Right renal pelvis (tissue), 4 donors: ENCODE measurements at regions not wholly inside any gene's neighbourhood (a gene's known extent, or its start where the extent isn't known, plus 50 kb on each side); places are given as distances from the start of the nearest gene placed in this dataset.

Source experiments
- DNase-seq, 4 donors: peaks; one replicate each; pipeline ENCODE4 v3.0.0-alpha.2; 2013; ENCODE audit warnings: low read depth in 4 of 4, low spot score in 3 of 4, missing footprints in 1 of 4

DNA sequence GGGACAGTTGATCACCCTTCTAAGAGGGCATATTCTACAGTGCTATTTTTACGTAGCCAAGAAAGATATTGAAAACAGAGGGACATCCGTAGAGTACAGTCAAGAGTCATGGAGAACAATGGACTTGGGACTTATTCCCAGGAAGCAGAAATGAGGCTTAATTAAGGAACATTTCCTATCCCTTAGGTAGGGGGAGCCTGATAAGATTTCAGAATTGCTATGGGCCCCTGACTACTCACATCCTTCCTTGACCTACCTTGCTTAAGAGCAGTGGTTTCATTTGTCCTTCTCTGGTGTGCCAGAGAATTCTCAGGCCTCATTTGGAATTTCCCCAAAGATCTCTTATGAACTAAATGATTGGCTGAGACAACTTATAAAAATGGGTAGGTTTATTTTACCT lies 189.5 kb upstream of the DTNBP1 start:
- no peak for DNase-seq

DNA sequence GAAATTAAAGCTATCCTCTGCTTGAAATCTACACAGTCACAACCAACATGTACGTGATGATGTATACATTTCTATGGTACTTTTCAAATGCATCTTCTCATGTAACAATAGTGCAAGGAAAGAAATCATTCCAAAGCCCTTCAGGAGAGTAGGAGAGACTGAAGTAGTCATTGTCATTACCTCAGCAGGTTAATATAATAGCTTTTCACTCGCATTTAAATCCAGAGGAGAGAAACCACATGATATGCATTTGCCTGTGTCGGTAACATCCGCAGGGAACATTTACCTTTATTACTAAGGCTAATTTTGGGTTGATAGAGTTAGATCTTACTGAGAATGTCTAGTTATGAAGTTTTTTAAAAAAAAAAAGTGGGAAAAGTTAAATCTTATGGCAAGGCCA lies 186.6 kb upstream of the DTNBP1 start:
- DNase-seq = no peak

GRCh38 chr6:15845492-15845891 lies 182.7 kb upstream of the DTNBP1 start:
- DNase-seq = peak in 2 of 4 donors; percentile 15 to 16

DNA sequence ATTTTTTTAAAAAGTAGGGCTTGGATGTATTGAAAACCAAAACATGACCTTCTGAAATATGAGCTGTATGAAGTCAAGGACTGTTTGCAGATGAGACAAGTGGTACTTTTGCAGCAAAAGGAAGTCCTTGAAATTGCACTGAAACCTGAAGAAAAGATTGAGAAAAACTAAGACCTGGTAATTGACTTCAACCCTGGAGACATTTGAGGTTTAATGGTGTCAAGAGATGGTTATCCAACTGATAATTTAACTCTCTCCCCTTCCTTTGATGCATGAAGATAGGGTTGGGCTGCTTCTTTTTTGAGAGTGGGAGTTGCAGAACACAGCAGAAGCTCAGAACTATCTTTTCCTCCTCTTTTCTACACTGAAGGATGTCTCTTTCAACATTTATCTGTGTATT lies 180.9 kb upstream of the DTNBP1 start:
- DNase-seq = no peak

DNA sequence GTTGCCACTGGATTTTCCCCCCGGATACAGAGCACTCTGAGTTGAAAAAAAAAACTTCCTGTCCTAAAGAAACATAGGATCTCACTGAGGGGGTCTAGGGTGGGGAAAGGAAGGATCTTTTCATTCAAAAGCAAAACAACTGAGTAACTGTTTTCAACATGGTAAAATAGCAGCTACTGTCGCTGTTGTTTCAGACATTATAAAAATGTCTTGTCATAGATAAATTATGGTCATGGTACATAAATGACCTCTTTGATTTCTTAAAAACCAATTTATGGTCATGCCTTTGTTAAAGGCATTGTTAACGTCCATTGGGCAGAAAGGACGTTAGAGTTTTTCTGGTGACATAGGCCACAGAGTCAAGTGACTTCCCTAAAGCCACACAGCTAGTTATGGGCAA lies 180.4 kb upstream of the DTNBP1 start:
- no peak for DNase-seq

DNA sequence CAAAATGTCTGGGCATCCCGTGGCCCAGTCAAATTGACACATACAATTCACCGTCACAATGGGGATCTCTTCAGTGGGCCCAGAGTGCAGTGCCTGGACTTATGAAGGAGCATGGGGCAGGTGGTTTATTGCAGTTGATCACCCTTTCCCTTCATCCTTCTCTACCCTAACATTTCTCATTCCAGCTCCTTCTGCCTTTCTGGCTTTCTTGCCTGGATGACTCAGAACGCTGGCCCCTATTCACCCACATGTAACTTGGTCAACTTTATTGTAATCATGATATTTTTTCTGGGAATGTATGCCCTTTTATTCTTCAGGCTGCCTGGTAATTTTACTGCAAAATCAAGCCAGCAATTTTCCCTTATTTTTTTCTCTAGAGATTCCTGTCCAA lies 179.9 kb upstream of the DTNBP1 start:
- no peak for DNase-seq

DNA sequence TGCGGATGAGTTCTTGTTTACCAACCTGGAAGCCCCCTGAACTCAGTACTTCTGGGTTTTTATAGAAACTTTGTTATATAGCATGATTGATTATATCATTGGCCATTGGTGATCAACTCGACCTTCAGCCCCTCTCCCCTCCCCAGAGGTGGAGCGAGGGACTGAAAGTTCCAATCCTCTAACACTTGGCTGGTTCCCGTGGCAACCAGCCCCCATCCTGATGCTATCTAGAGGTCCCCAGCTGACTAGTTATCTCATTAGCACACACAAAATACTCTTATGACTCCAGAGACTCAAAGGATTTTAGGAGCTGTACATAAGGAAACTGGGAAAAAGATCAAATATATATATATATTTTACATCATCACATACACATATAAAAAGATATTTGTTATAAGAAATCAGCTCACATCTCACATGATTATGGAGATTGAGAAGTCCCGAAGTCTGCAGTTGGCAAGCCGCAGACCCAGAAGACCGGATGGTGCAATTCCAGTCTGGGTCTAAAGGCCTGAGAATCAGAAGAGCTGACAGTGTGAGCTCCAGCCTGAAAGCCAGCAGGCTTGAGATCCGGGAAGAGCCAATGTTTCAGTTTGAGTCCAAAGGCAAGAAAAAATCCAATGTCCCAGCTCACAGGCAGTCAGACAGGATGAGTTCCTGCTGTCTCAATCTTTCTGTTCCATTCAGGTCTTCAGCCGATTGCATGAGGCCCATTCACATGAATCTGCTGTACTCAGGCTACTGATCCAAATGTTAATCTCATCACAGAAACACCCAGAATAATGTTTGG lies 179.3 kb upstream of the DTNBP1 start:
- DNase-seq = no peak

GRCh38 chr6:15839969-15840541 lies 177.2 kb upstream of the DTNBP1 start:
- no peak for DNase-seq

GRCh38 chr6:15837205-15837604 lies 174.4 kb upstream of the DTNBP1 start:
- DNase-seq = no peak

- no peak for DNase-seq
Observed at GRCh38 chr6:15832841-15833240, 170.0 kb upstream of the DTNBP1 start.

DNA sequence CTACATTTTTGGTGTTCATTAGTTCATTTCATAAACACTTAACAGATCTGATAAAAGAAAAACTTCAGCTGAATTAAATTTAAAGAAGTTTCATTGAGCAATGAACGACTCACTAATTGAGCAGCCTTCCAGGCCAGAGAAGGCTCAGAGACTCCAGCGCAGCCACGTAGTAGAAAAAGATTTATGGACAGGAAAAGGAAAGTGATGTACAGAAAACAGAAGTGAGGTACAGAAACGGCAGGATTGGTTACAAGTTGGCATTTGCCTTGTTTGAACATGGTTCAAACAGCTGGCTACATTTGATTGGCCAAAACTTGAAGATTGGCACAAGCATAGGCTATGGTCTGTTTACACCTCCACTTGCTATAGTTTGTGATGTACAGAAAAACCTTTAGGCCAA lies 166.3 kb upstream of the DTNBP1 start:
- DNase-seq = no peak

DNA sequence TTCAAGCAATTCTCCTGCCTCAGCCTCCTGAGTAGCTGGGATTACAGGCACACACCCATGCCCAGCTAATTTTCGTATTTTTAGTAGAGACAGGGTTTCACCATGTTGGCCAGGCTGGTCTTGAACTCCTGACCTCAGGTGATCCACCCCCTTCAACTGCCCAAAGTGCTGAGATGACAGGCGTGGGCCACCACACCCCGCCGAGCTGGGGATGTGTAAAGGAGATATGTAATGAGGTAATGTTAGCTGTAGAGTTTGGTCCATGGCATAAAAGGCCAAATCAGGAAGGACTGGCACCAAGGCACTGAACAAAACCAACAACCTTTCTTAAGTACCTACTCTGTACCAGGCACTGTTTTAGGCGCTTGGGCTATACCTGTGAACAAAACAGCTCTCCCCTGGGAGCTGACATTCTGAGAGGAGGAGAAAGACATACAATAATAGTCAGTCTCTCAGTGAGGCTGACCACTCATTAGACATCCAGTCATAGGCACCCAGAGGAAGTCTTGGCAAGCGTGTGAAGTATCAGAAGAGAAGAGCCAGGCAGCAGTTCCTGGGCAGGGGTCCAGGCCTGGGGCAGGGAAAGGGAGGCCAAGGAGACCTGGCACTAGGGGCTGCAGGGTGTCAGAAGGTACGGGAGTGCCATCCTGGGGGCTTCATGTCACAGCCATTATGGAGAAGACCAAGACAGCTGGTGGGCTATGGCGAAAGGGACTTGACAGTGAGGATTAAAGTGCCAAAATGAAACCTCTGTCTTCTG lies 164.8 kb upstream of the DTNBP1 start:
- DNase-seq = no peak

DNA sequence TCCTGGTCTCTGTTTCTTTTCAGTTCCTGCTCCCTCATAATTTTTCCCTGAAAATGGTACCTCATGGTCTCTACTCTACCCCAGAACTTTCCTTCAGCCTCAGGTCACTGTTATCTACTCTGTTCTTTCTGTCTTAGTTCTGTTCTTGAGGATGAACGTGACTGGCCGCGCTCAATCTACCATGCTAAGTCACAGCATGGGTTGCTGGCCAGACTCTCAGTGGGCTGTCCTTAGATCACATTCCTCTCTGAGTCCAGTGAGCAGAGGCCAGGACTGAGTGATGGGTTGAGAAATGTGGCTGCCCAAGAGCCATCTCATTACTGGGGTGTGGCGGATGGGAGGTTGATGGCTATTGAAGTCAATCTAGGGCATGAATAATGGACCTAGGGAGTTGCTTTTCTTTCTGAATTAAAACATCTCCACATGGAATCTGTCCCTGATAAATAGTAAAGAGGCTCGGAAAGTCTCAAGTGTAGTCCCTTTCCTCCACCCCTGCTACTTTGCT lies 164.0 kb upstream of the DTNBP1 start:
- no peak for DNase-seq

DNA sequence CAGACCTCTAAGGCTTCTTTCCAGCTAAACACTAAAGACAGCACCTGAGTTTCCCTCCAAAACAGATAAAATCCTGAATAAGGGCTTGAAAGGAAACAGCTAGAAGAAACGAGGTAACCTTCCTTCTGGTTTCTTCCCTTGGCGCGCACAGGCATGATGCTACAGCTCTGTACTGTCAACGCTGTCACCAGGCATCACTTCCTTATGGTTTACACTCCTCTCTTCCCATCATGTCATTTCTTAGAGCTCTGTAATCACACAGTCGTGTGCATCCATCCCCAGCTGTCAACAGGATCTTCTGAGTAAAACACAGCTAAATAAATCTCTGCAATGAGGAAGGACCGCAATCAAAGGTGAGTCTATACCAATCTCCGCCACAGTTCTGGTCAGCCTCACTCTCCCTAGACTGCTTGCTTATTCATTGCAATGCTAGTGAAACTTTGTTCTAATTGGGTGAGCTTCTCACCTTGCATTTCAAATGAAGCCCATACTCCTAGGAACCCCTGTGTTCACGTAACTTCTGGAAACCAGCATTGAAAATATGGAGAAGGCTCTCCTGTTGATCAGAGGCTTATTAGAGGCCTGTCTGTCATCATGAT lies 162.6 kb upstream of the DTNBP1 start:
- DNase-seq = no peak

GRCh38 chr6:15824811-15825210 lies 162.0 kb upstream of the DTNBP1 start:
- no peak for DNase-seq

- no peak for DNase-seq
Observed at GRCh38 chr6:15823838-15824414, 161.1 kb upstream of the DTNBP1 start.

DNA sequence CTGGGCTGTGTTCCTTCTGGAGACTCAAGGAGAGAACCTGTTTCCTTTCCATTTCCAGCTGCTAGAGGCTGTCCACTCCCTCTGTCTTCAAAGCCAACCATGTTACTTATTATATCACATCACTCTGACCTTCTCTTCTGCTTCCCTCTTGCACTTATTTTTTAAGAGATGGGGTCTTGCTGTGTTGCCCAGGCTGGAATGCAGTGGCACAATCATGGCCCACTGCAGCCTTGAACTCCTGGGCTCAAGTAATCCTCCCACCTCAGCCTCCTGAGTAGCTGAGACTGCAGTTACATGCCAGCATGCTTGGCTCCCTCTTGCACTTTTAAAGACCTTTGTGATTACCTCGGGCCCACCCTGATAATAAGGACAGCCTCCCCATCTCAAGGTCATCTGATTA lies 160.0 kb upstream of the DTNBP1 start:
- no peak for DNase-seq

GRCh38 chr6:15819841-15820240 lies 157.0 kb upstream of the DTNBP1 start:
- DNase-seq = no peak

DNA sequence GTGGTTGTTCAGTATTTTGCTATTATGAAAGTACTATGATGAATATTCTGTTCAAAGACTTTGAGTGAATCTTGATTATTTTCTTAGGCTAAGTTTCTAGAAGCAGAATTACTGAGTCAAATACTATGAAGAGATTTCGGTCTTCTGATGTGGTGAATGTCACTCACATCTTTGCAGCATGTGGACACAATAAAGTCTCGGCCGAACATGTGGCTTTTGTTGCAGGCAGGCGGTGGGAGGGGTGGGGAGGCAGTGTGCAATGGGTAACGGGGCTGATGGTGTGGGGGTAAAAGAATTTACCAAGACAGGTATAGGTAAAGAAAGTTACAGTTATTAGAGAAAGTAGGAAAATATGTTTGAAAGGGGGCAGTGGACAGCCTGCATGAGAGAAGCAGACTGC lies 156.4 kb upstream of the DTNBP1 start:
- DNase-seq = no peak

DNA sequence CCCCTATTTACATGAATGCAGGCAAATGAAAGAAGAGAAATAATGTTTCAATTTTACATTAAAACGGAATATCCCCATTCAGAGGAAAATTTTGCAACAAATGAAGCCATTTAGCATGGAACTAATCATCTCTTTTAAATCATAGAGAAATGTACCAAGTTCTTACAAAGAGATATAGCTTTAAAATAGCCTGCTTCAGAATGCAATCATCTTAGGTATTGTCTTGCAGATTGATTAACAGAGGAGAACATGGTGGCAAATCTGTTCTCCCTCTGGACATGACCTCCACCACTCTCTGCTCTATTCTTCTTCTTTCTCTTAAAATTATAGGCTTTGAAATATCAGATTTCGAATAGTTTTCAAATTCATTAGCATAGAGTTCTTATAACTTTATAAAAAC lies 155.7 kb upstream of the DTNBP1 start:
- DNase-seq = no peak

DNA sequence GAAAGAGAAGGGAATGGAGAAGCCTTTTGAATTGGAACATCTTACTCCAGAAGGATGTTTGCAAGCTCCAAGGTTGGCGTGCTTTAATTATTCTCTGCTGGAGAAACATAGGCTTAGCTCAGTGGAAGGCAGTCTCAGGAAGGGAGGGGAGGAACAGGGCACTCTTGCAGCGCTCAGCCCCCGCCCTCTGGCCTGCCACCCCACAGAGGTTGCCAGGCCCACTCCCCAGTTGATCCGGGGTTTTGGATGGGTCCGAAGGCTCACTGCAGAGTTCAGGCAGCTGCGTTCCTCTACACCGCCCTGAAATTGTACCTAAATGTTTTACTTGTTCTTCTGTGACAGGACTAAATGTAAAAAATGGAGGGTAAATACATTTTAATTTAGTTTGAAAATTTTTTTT lies 155.2 kb upstream of the DTNBP1 start:
- DNase-seq = no peak
